NCI-H82 treated with DMSO at 0.1 percent for 48 hours (cell line): ENCODE measurements at regions not wholly inside any gene's neighbourhood (a gene's known extent, or its start where the extent isn't known, plus 50 kb on each side); places are given as distances from the start of the nearest gene placed in this dataset.
"Not testable (repeated sequence)": the region's sequence is repeated elsewhere in the genome, so short reads cannot be mapped to it uniquely, and the experiment has no call there.

Source experiments
- DNase-seq: peaks from one replicate; lab custom pipeline; 2025; ENCODE audit not compliant: unreplicated experiment; lab: John Stamatoyannopoulos, UW

DNA sequence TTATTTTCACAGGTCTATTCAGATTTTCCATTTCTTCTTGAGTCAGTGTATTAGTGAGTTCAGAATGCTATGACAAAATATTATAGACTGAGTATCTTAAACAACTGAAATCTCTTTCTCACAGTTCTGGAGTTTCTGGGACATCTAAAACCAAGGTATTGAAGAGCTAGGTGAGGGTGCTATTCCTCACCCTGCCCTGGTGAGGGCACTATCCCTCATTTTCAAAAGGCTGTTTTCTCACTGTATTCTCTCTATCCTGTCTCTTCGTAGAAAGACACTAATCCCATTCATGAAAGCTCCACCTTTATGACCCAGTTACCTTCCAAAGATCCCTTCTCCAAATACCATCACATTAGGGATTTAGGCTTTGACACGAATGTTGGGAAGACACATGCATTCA is 1617.1 kb downstream of the PCDH9 start:
- no peak for DNase-seq

DNA sequence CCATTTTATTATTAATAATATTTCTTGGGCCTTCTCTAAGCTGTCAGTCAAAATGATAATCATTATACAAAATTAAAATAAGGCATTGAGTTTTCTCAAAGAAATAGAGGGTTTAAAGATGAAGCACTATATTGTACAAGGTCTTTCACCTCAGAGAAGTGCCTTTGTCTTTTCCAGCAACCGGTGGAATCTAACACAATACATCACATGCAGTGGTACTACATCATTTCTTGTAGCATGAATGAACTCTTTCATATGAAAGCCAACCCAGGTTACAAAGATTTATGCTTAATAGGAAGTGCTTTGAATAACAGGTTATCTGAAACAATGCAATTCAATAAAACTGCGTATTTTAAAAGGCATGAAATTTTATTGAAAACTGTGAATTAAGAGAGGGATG is 1620.8 kb downstream of the PCDH9 start:
- no peak for DNase-seq

DNA sequence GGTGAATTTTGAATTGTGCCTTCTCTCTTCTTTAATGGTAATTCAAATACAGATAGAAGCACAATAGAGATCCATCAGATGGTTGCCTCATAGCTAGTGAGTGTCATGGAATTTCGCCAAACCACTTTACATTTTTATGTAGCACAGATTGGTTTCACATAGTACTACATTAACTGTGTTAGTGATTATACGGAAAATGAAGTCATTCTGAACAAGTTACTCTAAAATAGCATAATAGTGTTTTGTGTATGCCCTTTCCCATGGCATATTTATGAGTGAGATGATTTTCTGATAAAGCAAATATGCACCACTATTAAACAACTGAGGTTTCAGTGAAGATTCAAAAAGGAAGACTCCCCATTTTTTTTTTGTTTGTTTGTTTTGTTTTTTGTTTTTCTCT is 1623.5 kb downstream of the PCDH9 start:
- no peak for DNase-seq

DNA sequence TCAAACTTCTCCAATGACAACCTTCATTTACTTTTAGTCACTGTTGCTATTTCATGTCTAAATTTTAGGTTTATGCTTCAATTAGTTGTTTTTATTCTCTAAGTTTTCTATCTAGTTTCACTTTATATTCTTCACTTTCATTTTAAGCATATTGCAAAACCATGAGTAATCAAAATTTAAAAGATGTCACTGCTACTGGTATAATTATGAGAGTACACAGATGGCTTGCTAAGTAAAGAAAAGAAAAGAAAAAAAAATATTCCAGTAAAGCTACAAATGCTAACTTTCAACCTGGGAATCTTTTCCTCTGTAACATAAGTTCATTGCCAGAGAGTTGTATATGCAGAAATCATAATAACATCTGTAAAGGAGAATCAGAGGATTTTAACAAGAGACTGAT is 1624.7 kb downstream of the PCDH9 start:
- no peak for DNase-seq

DNA sequence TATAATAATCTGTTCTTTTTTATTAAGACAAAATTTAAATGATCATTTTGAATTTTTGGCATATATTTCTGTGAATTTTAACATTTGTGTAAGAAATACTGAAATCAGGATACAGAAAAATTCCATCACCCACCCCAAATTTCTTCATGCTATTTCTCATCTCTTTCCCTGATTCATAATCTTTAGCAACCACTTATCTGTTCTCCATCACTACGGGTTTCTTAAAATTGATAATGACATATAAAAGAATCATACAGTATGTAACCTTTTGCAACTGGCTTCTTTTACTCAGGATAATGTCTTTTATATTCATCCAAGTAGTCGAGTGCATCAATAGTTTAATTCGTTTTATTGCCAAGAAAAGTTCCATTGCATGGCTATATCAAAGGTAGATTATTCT is 1627.0 kb downstream of the PCDH9 start:
- DNase-seq: no peak

DNA sequence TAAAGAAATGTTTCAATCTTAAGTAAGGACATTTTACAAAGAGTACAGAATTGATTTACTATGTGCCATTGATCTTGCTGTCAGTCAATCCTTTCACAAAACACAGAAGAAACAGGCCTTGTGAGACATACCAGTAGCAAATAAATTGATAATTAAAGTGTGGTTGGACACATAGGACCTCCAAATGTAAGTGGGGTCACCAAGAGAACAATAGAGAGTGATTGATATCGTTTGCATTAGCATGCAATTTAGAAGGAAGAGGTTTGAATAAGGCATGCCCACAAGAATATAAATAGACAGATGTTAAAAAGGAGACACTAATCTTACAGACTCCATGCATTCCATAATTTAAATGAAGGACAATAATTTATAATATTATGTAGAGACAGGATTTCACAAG is 1628.3 kb downstream of the PCDH9 start:
- no peak for DNase-seq

DNA sequence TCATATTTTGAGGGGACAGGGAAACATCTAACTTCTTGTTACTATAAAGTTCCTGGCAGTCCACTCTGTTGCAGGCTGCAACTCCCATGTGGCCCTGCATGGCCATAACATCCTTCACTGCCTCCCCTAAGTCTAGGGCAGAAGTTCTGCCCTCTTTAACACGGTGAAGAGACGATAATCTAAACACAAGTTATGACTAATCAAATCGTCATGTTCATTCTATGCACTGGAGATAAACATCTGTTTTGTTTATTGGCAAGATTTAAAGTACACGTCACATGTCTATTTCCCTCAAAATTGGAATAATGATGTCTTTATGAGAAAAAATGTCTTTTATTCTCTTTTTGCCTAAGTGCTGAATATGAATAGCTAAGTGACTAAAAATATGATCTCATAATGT is 1629.4 kb downstream of the PCDH9 start:
- DNase-seq: no peak

DNA sequence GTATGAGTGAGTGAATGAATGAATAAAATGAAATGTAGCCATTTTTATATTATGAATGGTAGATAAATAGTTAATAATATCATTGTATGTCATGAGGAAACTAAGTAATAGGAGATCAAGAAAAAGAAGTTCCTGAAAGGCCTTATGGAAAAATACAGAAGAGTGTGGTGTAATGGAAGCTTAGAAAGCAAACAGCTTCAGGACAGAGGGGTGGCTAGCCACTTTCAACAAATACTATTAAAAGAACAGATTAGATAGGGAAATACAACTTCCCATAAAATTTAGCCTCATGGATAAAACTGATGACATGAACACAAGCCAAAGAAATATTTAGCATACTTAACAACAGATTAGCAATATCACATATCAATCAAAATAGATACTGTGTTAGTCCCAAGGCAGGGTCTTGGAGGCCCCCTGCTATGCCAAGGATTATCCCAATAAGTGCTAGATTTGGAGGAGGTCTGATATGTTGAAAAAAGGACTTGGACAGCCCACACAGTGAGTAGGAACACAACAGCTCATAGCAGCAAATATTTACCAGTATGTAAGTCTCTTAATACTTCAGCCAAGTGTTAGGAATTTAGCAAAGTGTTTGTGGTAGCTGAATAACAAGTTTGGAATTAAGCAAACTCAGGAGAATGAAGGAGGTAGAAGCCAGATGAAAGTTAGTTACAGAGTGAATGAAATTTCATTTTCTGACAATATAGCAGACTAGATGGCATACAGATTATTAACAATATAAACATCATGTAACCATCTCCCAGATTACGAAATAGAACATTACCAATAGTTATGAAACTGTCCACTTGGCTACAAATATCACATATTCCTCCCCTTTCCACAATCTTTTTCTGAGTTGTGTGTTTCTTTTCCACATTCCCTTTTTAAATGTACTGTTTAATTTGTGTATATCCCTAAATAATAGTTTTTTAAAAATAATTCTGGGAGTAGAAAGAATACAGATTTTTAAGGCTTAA is 1632.0 kb downstream of the PCDH9 start:
- DNase-seq: no peak

DNA sequence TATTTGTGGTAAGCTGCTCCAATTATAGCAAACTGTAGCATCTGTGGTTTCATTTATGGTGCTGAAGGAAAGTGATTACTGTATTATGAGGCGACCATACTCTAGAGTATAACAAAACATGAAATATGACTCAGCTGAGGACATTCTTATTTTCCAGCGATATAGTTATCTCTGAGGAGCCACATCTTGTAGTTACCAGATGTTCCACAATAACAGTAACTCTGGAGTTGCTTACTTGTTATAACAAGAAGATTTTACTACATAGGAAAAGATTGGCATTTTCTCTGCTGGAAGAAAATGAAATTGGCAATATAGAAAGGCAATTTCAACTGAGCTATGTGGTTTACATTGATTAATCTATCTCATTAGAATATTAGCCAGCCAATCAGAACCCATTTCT is 1634.2 kb downstream of the PCDH9 start:
- DNase-seq: no peak

DNA sequence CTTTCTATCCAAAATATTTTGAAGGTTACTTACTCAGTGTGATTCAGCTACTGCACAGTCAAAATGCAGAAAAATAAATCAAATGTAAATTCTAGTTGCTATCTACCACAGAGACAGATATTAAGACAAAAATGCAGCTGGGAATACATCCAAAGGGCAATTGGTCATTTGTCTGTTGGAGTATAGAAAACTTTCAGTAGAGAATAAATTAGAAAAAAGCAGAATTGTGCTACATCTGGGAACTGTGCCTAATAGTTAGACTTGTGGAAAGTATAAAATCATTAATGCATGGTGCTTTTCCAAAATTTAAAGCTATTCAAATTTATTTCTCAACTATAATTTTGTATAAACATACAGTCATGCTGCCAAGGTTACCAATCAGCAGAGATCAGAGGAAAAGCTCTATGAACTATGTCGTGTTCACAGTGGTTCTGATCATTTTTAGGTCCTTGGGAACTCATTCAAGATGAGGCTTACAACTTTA is 1635.8 kb downstream of the PCDH9 start:
- DNase-seq: no peak

DNA sequence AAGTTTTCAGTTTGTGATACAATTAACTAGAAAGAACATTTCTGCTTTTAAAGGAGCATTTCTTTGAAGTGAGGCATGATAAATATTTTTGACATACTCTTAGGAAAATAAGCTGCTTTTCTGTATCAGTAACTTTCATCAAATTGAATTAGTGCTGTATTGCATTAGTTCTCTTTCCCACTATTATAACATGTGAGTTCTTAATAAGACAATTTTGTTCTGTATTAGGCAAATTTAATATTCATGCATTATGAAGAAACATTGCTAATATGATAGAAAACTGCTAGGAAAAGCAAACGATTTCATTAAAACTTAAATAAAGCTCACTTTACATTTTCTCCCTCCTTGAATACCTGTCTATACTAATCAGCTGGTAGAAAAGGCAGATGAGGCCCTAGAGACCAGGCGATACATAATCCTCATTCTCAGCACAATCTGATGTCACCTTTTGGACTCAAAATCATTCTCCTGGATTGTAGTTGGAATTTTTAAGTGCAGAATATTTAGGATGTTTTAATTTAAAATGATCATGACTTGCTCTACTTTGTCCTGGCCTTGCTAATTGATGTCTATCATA is 1636.8 kb downstream of the PCDH9 start:
- DNase-seq: no peak

DNA sequence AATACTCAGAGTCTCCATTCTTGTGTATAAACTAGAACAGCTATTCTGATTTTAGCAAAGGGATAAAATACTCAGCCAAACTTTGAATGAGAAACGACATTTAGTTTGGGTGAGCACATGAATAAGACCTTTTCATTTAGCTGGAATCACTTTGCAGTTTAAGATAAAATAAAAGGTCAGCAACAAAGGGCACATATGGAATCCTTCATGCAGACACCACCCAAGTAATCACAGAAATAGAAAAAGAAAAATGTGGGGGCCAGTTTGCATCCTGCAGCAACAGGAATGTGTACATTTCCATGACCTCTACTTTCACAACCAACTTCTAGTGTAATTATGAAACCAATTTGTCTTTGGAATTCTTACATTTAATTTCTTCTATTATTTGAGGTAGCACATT is 1637.4 kb downstream of the PCDH9 start:
- DNase-seq: no peak

DNA sequence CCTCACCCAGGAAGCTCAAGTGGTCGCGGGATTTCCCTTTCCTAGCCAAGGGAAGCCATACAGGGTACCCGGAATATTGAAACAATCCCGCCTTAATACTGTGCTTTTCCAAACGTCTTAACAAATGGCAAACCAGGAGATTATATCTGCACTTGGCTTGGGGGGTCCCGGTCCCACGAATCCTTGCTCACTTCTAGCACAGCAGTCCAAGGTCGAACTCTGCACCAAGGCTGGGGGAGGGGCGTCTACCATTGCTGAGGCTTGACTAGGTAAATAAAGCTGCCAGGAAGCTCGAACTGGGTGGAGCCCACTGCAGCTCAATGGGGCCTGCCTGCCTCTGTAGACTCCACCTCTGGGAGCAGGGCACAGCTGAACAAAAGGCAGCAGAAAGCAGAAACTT is 1644.8 kb downstream of the PCDH9 start:
- no peak for DNase-seq

DNA sequence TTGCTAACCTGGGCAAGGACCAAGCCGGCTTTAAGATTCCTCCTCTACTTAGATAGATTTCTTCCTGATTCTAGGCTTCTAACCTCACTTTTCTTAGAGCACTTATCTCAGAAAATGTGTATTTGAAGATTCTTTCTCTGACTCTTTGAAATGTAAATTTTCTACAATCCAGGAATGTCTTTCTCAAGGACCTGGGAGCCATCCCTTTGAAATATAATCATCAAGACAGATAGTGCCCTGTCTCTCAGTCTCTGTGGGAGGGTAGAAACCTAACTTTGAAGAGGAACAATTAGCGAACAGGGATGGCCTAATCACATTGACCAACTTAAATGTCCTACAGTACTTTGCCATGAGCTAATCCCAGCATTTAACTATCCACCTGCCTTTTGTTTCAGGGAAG is 1646.0 kb downstream of the PCDH9 start:
- no peak for DNase-seq

DNA sequence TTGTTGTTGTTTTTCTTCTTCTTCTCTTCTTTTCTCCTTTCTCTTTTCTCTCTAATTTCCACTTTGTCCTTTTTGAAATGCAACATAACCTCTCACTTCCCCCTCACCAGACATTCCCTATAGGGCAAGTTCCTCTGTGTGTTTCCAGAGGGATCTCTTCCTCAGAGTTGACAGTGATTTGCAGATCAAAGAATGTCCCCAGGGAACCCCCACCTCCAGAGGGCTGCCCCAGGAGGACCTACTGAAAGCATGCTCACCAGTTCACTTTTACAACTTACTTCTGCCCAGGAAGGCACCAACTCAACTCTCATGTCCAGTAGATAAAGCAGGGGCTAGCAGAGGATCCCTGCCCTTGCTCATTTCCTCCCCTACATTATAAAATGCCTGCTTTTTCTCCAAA is 1648.0 kb downstream of the PCDH9 start:
- no peak for DNase-seq

DNA sequence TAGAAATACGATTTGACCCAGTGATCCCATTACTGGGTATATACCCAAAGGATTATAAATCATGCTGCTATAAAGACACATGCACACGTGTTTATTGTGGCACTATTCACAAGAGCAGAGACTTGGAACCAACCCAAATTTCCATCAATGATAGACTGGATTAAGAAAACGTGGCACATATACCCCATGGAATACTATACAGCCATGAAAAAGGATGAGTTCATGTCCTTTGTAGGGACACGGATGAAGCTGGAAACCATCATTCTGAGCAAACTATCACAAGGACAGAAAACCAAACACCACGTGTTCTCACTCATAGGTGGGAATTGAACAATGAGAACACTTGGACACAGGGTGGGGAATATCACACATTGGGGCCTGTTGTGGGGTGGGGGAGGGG is 1665.6 kb downstream of the PCDH9 start:
- DNase-seq: not testable (repeated sequence)

DNA sequence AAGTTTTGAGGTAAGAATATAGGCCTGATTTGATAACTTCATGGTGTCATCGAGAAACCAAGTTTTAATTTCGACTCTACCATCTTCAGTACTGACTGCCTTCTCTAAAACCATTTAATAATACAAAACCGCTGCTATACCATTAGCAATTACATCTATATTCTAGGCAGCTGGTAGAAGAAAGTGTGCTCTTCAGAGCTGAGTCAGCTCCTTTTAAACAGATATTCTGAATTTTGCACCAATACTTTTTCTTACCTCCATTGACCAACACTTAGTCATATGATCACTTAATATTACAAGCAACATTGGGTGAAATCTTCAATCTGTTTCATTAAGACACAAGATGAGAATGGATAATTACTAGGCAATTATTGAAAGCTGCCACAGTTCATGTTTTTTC is 1667.8 kb downstream of the PCDH9 start:
- no peak for DNase-seq

DNA sequence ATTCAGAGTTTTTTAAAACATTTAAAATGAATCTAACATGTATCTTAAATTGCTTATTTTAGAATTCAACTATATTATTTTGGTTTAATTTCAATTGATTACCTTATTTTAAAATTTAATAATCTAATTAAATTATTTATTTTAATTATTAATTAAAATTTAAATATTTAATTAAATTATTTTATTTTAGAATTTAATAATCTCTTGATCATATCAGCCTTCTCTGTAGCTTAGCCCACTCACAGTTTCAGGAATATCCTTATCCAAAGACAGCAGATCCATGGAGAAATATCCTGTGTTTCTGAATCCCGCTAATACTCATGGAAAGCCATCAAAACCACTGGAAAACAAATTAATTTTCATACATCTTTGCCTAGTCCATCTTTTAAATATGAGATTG is 1669.2 kb downstream of the PCDH9 start:
- DNase-seq: no peak

DNA sequence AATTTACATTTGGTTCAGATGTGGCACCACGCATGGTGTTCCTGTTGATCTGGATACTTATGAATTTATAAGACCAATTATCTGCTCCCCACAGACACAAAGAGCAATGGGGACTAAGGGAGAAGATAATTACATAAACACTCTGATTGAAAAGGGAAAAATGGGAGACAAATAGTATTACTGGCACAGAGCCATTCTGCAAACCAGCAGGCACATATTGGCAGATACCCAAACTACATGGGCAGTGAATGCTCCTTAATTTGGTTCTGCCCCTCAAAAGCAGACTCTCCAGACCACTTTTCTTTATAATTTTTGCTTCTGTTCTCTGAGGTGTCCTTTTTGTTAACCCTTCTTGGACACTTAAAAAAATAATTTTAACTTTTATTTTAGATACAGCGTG is 1674.2 kb downstream of the PCDH9 start:
- DNase-seq: no peak

DNA sequence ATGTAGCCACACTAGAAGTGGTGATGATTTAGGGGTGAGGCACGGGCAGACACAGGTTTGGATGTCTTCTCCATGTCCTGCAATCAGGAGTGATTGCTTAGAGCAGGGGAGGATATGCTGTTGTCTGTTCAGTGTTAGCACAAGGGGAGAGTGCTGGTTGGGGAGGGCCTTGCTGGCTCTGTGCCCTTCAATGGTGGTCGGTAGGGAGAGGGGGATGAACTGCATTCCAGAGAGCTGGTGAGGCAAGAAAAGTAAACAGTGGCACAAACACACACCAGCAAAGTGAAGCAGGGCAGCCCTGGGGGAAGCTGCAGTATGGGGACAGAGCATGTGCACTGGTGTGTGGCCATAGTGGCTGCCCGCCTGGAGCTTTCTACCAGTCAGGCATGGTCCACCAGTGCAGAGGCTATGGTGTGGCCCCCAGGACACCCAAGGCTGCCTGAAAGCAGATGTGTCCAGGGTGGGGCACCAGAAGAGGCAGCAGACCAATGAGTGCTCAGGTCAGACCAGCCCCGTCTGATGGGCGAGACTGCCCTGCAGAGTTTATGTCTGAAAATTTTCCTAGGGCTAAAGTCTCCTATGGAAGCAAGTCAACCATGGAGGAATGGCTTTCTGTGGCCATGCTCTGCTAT is 1676.9 kb downstream of the PCDH9 start:
- DNase-seq: no peak

DNA sequence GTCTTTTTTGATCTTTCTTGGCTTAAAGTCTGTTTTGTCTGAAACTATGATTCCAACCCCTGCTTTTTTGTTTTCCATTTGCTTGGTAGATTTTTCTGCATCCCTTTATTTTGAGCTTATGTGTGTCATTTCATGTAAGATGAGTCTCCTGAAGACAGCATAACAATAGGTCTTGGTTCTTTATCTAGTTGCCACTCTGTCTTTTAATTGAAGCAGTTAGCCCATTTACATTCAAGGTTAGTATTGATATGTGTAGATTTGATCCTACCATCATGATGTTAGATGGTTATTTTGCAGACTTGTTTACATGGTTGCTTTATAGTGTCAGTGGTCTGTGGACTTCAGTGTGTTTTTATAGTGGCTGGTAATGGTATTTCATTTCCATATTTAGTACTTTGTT is 1678.9 kb downstream of the PCDH9 start:
- no peak for DNase-seq

DNA sequence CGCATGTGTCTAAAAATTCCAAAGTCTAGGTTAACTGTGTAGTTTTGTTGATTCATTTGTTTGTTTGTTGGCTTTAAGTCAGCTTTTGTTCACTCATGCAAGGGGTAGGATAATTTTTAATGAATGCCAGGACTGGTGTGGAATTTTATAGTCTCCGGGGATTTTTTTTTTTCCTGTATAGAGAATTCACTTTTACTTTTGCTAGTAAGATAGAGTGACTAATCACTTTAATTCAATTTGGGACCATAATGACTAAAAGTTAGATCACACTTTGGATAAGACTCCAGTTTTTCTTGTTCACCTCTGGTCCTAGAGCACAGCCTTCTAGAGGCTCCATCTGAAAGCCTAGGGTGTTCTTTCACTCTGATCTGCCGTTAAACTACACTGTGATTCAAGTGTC is 1690.0 kb downstream of the PCDH9 start:
- DNase-seq: no peak
